ENCODE measurements at regions not wholly inside any gene's neighbourhood (a gene's known extent, or its start where the extent isn't known, plus 50 kb on each side); places are given as distances from the start of the nearest gene placed in this dataset.

GRCh38 chr7:54249686-54250085 lies 292.5 kb upstream of the VSTM2A start:
- Histone ChIP-seq H3K27me3 (replicated peaks in 1 of 7) (no peaks in the 10 kb centered on the region), H3K4me3 (no peak overlapping the region), H3K36me3 (no peaks in the 10 kb centered on the region), H3K27ac (no peak overlapping the region), H3K9me3 (peaks cover 0 to 10% (median 0%) of the 10 kb centered on the region in 8 donors), H3K4me1 (no peaks in the 10 kb centered on the region)
- intact Hi-C loops (cut with DNase I; ENCODE audit: low total_unique reads) = loop anchor here (10.0 kb wide), 1 partner anchor 85 kb away; no protein-coding TSS in a partner anchor
- WGBS, 5 donors = 75 to 83% (median 79%) methylated on average over 3 of the region's 3 CpGs
- no peak for TF ChIP-seq POLR2A (IDR thresholded peaks at IDR 0.05)
- TF ChIP-seq POLR2AphosphoS5 (IDR thresholded peaks at IDR 0.05) = no peak
- TF ChIP-seq, protein P1, sequence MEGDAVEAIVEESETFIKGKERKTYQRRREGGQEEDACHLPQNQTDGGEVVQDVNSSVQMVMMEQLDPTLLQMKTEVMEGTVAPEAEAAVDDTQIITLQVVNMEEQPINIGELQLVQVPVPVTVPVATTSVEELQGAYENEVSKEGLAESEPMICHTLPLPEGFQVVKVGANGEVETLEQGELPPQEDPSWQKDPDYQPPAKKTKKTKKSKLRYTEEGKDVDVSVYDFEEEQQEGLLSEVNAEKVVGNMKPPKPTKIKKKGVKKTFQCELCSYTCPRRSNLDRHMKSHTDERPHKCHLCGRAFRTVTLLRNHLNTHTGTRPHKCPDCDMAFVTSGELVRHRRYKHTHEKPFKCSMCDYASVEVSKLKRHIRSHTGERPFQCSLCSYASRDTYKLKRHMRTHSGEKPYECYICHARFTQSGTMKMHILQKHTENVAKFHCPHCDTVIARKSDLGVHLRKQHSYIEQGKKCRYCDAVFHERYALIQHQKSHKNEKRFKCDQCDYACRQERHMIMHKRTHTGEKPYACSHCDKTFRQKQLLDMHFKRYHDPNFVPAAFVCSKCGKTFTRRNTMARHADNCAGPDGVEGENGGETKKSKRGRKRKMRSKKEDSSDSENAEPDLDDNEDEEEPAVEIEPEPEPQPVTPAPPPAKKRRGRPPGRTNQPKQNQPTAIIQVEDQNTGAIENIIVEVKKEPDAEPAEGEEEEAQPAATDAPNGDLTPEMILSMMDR (IDR thresholded peaks at IDR 0.05 in 8 of 11, conservative IDR thresholded peaks at IDR 0.05 in 3 of 11) = no peak
- no peak for DNase-seq

DNA sequence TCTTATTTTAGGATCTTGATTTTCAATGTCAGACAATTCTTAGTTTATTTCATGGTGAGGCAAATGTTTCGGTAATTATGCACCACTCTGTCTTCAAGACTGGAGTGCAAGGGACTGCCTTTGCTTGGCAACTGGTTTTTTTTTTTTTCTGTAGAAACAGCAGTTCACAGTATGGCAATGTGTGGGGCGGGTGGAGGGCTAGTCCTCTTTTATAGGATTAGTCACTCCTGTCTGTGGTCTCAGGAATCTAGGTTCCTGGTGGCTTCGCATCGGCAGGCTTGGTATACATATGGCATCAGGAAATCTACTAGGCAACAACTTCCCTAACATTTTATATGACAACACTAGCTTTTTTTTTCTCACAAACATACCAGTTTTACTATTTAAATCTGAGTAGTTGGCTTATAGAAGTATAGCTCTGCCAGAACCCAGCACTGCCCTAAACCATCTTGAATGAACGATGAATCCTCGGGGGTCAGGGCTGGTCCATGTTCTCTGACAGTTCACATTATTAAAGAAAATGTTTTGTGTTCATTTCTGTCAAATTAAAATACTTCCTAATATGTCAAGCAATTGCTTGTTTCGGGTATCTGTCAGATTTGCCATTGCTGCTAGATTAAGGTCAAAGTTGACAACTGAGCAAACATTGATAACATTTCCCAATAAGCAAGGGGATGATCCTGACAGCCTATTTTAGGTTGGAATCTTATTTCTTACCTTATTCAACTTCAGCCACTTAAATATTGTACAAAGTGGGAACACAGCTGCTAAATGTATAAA lies 289.7 kb upstream of the VSTM2A start:
- Histone ChIP-seq H3K9me3 (peaks cover 0 to 17% (median 2%) of the 10 kb centered on the region in 8 donors), H3K36me3 (no peaks in the 10 kb centered on the region), H3K27me3 (replicated peaks in 1 of 7) (no peaks in the 10 kb centered on the region), H3K27ac (no peak overlapping the region), H3K4me1 (no peaks in the 10 kb centered on the region), H3K4me3 (no peak overlapping the region)
- intact Hi-C loops (cut with DNase I; ENCODE audit: low total_unique reads) = no loop called here
- DNase-seq = no peak
- TF ChIP-seq, protein P1 (IDR thresholded peaks at IDR 0.05 in 8 of 11, conservative IDR thresholded peaks at IDR 0.05 in 3 of 11) = no peak
- TF ChIP-seq POLR2AphosphoS5 (IDR thresholded peaks at IDR 0.05) = no peak
- TF ChIP-seq POLR2A (IDR thresholded peaks at IDR 0.05) = no peak
- WGBS, 5 donors = 77 to 88% (median 79%) methylated on average over 7 of the region's 7 CpGs

- no peaks in the 10 kb centered on the region for H3K27me3 ChIP-seq (replicated peaks in 1 of 7)
- H3K27ac ChIP-seq = no peak overlapping the region
- TF ChIP-seq POLR2A (IDR thresholded peaks at IDR 0.05) (no peak), POLR2AphosphoS5 (IDR thresholded peaks at IDR 0.05) (no peak)
- TF ChIP-seq, protein P1 (IDR thresholded peaks at IDR 0.05 in 8 of 11, conservative IDR thresholded peaks at IDR 0.05 in 3 of 11) = no peak
- no peaks in the 10 kb centered on the region for H3K36me3 ChIP-seq
- no peak for DNase-seq
- peaks cover 0 to 17% (median 2%) of the 10 kb centered on the region in 8 donors for H3K9me3 ChIP-seq
- intact Hi-C loops (cut with DNase I; ENCODE audit: low total_unique reads) = no loop called here
- no peaks in the 10 kb centered on the region for H3K4me1 ChIP-seq
- H3K4me3 ChIP-seq = no peak overlapping the region
- WGBS, 5 donors = 77 to 88% (median 82%) methylated on average over 5 of the region's 5 CpGs
Observed at GRCh38 chr7:54253036-54253373, 289.2 kb upstream of the VSTM2A start.

DNA sequence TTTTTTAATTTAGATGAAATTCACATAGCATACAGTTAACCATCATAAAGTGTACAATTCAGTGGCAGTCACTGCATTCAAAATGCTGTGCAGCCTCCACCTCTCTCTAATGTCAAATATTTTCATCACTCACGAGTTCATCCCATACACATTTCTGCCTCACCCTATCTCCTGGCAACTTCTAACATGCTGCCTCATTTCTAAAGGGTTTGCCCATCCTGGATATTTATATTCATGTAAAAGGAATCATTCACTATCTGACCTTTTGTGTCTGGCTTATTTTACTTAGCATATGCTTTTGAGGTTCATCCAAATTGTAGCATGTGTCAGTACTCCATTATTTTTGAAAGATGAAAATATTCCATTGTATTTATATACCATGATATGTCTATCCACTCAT lies 286.9 kb upstream of the VSTM2A start:
- WGBS, 5 donors = 51 to 70% (median 67%) methylated on average over 1 of the region's 1 CpG
- H3K27me3 ChIP-seq (replicated peaks in 1 of 7) = no peaks in the 10 kb centered on the region
- TF ChIP-seq, protein P1 (IDR thresholded peaks at IDR 0.05 in 8 of 11, conservative IDR thresholded peaks at IDR 0.05 in 3 of 11) = no peak
- TF ChIP-seq POLR2A (IDR thresholded peaks at IDR 0.05) = no peak
- TF ChIP-seq POLR2AphosphoS5 (IDR thresholded peaks at IDR 0.05) = no peak
- no peaks in the 10 kb centered on the region for H3K4me1 ChIP-seq
- H3K4me3 ChIP-seq = no peak overlapping the region
- intact Hi-C loops (cut with DNase I; ENCODE audit: low total_unique reads) = no loop called here
- DNase-seq = no peak
- H3K27ac ChIP-seq = no peak overlapping the region
- H3K9me3 ChIP-seq = peaks cover 0 to 31% (median 11%) of the 10 kb centered on the region in 8 donors
- H3K36me3 ChIP-seq = no peaks in the 10 kb centered on the region

Measured in spleen (tissue), 11 donors.